ENCODE measurements at regions not wholly inside any gene's neighbourhood (a gene's known extent, or its start where the extent isn't known, plus 50 kb on each side); places are given as distances from the start of the nearest gene placed in this dataset.

GRCh38 chr6:19613678-19614077, 223.5 kb upstream of the ID4 start:
- H3K27ac Mint-ChIP-seq, result no peak overlapping the region
- H3K79me2 ChIP-seq (ENCODE audit: insufficient read depth, low read length), result no peaks in the 10 kb centered on the region
- no peak overlapping the region for H3K27ac ChIP-seq (ENCODE audit: low read depth in 1 of 2, low read length in 2 of 2)
- no peaks in the 10 kb centered on the region for H3K4me1 ChIP-seq (ENCODE audit: control insufficient read depth in 1 of 2, insufficient read depth in 2 of 2, low read length in 2 of 2)
- peaks cover 0 to 2% (median 0%) of the 10 kb centered on the region in 3 donors for H3K27me3 Mint-ChIP-seq (ENCODE audit: low read depth in 3 of 3)
- H3K9ac ChIP-seq (ENCODE audit: insufficient read depth, low read length, poor library complexity, severe bottlenecking), result no peak overlapping the region
- H4K20me1 ChIP-seq (ENCODE audit: insufficient read depth, low read length), result no peaks in the 10 kb centered on the region
- no peak overlapping the region for H3K4me2 ChIP-seq (replicated peaks; ENCODE audit: extremely low read depth, low read length, poor library complexity, severe bottlenecking)
- H2AFZ ChIP-seq (ENCODE audit: insufficient read depth, low read depth, low read length, poor library complexity, severe bottlenecking), result no peak overlapping the region
- H3K9me3 Mint-ChIP-seq, result peaks cover 1 to 30% (median 18%) of the 10 kb centered on the region in 7 donors
- no peak overlapping the region for H3K4me3 Mint-ChIP-seq
- WGBS (ENCODE audit: insufficient coverage), result 94% methylated on average over 2 of the region's 5 CpGs
- intact Hi-C loops (cut with micrococcal nuclease), result no loop called here
- H3K27me3 ChIP-seq (ENCODE audit: control insufficient read depth in 2 of 2, insufficient read depth in 2 of 2, low read length in 2 of 2), result no peaks in the 10 kb centered on the region
- peaks cover 30 to 32% of the 10 kb centered on the region in 2 donors for H3K9me3 ChIP-seq (replicated peaks in 1 of 2; ENCODE audit: control insufficient read depth in 1 of 2, insufficient read depth in 1 of 2, low read length in 2 of 2)
- H3K4me1 Mint-ChIP-seq, result no peaks in the 10 kb centered on the region
- TF ChIP-seq CTCF (IDR thresholded peaks at IDR 0.05), result no peak
- no peaks in the 10 kb centered on the region for H3K36me3 ChIP-seq (replicated peaks in 1 of 2; ENCODE audit: control insufficient read depth in 1 of 2, insufficient read depth in 2 of 2, low read length in 2 of 2)
- H3K4me3 ChIP-seq (replicated peaks in 1 of 3; ENCODE audit: low read depth in 2 of 3, low read length in 3 of 3), result no peak overlapping the region
- H3K36me3 Mint-ChIP-seq, result no peaks in the 10 kb centered on the region
- no peak for DNase-seq

- Mint-ChIP-seq H3K36me3 (no peaks in the 10 kb centered on the region), H3K9me3 (peaks cover 6 to 32% (median 18%) of the 10 kb centered on the region in 7 donors), H3K4me3 (no peak overlapping the region), H3K27me3 (ENCODE audit: low read depth in 3 of 3) (no peaks in the 10 kb centered on the region), H3K4me1 (no peaks in the 10 kb centered on the region), H3K27ac (no peak overlapping the region)
- no peak overlapping the region for H3K4me2 ChIP-seq (replicated peaks; ENCODE audit: extremely low read depth, low read length, poor library complexity, severe bottlenecking)
- H3K36me3 ChIP-seq (replicated peaks in 1 of 2; ENCODE audit: control insufficient read depth in 1 of 2, insufficient read depth in 2 of 2, low read length in 2 of 2), result no peaks in the 10 kb centered on the region
- no peak for DNase-seq
- H3K4me3 ChIP-seq (replicated peaks in 1 of 3; ENCODE audit: low read depth in 2 of 3, low read length in 3 of 3), result no peak overlapping the region
- H3K27ac ChIP-seq (ENCODE audit: low read depth in 1 of 2, low read length in 2 of 2), result no peak overlapping the region
- intact Hi-C loops (cut with micrococcal nuclease), result no loop called here
- no peak for TF ChIP-seq CTCF (IDR thresholded peaks at IDR 0.05)
- H3K9ac ChIP-seq (ENCODE audit: insufficient read depth, low read length, poor library complexity, severe bottlenecking), result no peak overlapping the region
- no peaks in the 10 kb centered on the region for H3K27me3 ChIP-seq (ENCODE audit: control insufficient read depth in 2 of 2, insufficient read depth in 2 of 2, low read length in 2 of 2)
- no peaks in the 10 kb centered on the region for H3K4me1 ChIP-seq (ENCODE audit: control insufficient read depth in 1 of 2, insufficient read depth in 2 of 2, low read length in 2 of 2)
- H4K20me1 ChIP-seq (ENCODE audit: insufficient read depth, low read length), result no peaks in the 10 kb centered on the region
- no peak overlapping the region for H2AFZ ChIP-seq (ENCODE audit: insufficient read depth, low read depth, low read length, poor library complexity, severe bottlenecking)
- peaks cover 30 to 32% of the 10 kb centered on the region in 2 donors for H3K9me3 ChIP-seq (replicated peaks in 1 of 2; ENCODE audit: control insufficient read depth in 1 of 2, insufficient read depth in 1 of 2, low read length in 2 of 2)
- H3K79me2 ChIP-seq (ENCODE audit: insufficient read depth, low read length), result no peaks in the 10 kb centered on the region
Measured at GRCh38 chr6:19616022-19616421, 221.1 kb upstream of the ID4 start.

Measured in CD14-positive monocyte (primary cell).